SK-N-SH treated with all-trans-retinoic acid at 6 μM for 48 hours (cell line): ENCODE measurements at regions not wholly inside any gene's neighbourhood (a gene's known extent, or its start where the extent isn't known, plus 50 kb on each side); places are given as distances from the start of the nearest gene placed in this dataset.

Experiments used
- ARNTL ChIP-seq: fragments of 450-650 bp; formaldehyde crosslinking; IDR thresholded peaks from 2 replicates; pipeline ENCODE4 v1.5.0; 2020; ENCODE audit warnings: low read depth, mild to moderate bottlenecking, moderate library complexity, borderline replicate concordance
- ZFP3 ChIP-seq: fragments of 250-450 bp; sonication (Bioruptor Pico); IDR thresholded peaks from 2 replicates; pipeline ENCODE4 v1.5.0; 2020; ENCODE audit warnings: mild to moderate bottlenecking, moderate library complexity
- TF ChIP-seq, protein P1 (sequence below): fragments of 250-450 bp; sonication (Bioruptor Pico); IDR thresholded peaks from 2 replicates; pipeline ENCODE4 v1.5.0; 2020; ENCODE audit warnings: mild to moderate bottlenecking, moderate library complexity

- TF ChIP-seq ZFP3 (CRISPR knock-in tag) (no peak), ARNTL (CRISPR knock-in tag) (no peak)
- TF ChIP-seq, protein P1, sequence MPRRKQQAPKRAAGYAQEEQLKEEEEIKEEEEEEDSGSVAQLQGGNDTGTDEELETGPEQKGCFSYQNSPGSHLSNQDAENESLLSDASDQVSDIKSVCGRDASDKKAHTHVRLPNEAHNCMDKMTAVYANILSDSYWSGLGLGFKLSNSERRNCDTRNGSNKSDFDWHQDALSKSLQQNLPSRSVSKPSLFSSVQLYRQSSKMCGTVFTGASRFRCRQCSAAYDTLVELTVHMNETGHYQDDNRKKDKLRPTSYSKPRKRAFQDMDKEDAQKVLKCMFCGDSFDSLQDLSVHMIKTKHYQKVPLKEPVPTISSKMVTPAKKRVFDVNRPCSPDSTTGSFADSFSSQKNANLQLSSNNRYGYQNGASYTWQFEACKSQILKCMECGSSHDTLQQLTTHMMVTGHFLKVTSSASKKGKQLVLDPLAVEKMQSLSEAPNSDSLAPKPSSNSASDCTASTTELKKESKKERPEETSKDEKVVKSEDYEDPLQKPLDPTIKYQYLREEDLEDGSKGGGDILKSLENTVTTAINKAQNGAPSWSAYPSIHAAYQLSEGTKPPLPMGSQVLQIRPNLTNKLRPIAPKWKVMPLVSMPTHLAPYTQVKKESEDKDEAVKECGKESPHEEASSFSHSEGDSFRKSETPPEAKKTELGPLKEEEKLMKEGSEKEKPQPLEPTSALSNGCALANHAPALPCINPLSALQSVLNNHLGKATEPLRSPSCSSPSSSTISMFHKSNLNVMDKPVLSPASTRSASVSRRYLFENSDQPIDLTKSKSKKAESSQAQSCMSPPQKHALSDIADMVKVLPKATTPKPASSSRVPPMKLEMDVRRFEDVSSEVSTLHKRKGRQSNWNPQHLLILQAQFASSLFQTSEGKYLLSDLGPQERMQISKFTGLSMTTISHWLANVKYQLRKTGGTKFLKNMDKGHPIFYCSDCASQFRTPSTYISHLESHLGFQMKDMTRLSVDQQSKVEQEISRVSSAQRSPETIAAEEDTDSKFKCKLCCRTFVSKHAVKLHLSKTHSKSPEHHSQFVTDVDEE (CRISPR knock-in tag) = no peak
Observed at GRCh38 chr4:80143307-80143679, 54.0 kb upstream of the PRDM8 start.
